Activated CD8-positive, alpha-beta memory T cell treated with anti-CD3 and anti-CD28 coated beads for 36 hours (primary cell): ENCODE measurements at regions not wholly inside any gene's neighbourhood (a gene's known extent, or its start where the extent isn't known, plus 50 kb on each side); places are given as distances from the start of the nearest gene placed in this dataset.

ENCODE experiments used
- CTCF ChIA-PET: fragments of 350-600 bp; sonication (Branson Sonifier 250); formaldehyde crosslinking; loops from one replicate; lab custom pipeline; 2021; ENCODE audit warnings: antibody characterized with exemption; lab: Charles Lee
- POLR2A ChIA-PET: fragments of 350-600 bp; sonication (Branson Sonifier 250); formaldehyde crosslinking; loops from one replicate; lab custom pipeline; 2021; ENCODE audit warnings: antibody characterized with exemption; lab: Charles Lee

- ChIA-PET CTCF (no interaction called here), POLR2A (no interaction called here)
Measured at GRCh38 chr4:112876316-112876715, 173.1 kb upstream of the ANK2 start.

GRCh38 chr4:112881842-112882241 is 167.6 kb upstream of the ANK2 start:
- POLR2A ChIA-PET = no interaction called here
- CTCF ChIA-PET = no interaction called here

DNA sequence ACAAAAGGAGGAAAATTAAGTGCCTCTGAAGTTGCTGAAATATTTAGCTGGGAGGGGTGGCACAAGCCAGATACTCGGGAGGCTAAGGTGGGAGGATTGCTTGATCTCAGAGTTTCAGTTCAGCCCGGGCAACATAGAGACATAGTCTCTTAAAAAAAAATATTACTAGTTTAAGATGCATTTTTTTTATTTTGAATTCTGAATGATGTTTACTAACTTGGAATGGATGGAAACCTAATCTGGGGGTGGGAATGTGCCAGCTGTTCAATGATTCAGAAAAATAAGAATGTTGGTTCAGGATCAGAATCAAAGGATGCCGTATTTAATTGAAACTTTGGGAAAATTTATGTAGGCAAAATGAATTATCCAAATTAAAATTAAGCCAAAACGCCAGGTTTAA is 167.2 kb upstream of the ANK2 start:
- ChIA-PET CTCF (no interaction called here), POLR2A (no interaction called here)

DNA sequence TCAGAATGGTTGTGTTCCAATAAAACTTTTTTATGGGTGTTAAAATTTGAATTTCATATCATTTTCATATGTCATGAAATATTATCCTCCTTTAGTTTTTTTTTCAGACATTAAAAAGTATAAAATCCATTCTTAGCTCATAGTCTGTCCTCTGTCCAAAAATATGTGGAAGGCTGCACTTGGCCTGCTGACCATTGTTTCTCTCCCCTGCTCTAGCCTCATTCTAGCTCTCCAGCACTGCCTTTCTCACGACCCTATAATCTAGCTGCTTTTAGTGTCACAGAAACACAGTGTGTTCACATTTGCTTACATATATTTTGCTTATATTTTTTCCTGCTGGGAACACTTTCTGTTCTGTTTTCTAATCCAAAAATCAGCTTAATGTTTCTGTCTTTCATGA is 165.0 kb upstream of the ANK2 start:
- CTCF ChIA-PET = no interaction called here
- POLR2A ChIA-PET = no interaction called here

DNA sequence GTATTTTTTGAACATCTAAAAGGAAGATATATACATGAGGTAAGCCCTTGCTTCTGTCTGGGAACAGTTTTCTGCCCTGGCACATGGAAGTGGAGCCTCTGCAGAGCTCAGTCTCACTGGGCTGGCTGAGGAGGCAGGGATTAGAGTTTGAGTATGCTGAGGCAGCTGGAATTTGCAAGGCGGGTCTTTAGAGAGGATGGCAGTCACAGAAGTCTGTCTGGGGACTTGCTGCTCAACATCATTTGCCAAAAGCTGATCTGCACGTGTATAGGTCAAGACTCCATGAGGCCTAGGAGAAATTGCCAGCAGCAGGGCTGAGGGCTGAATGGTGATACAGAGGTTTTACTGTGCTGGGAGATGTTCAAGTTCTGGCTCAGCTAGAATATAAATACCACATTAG is 163.6 kb upstream of the ANK2 start:
- ChIA-PET CTCF (no interaction called here), POLR2A (interaction anchor here (0.7 kb wide), 1 partner anchor 253 kb away, joined by 4 read pairs; no protein-coding TSS in a partner anchor)

DNA sequence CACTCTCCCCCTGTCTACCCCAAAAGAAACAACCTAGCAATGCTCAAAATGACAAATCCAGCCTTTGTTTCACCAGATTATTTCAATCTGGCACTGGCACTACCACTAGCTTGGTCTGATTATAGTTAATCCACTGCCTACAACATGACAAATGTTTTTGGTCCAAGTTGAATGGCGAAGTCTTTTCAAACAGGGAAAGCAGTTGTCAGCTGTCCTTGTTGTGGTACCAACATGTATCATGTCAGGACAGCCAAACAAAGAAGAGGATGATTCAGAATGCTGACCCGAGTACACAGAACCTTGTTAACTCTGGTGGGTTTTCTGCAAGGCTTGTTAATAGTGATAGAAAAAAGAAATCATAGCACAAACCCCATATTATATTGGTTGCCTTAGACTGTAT is 160.8 kb upstream of the ANK2 start:
- CTCF ChIA-PET = no interaction called here

DNA sequence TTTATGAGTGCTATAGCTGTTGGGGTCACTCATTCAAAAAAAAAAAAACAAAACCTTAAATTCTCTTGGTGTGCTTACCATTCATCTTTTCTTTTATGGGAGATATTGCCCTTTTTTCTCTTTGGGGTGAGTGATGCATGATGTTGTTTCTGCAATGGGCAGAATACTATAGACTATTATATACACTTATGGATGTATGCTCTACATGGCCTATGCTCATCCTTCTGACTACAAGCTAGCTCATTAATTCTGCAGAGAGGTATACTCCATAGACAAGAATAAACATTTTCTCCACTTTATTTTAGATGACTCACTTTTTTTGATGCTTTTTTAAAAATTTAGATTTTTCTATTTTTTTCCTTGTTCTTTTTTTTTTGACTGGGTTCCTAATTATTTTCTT is 160.3 kb upstream of the ANK2 start:
- POLR2A ChIA-PET = no interaction called here
- CTCF ChIA-PET = no interaction called here

More for the DNA sequence above, 160.8 kb upstream of the ANK2 start:
- POLR2A ChIA-PET = no interaction called here

DNA sequence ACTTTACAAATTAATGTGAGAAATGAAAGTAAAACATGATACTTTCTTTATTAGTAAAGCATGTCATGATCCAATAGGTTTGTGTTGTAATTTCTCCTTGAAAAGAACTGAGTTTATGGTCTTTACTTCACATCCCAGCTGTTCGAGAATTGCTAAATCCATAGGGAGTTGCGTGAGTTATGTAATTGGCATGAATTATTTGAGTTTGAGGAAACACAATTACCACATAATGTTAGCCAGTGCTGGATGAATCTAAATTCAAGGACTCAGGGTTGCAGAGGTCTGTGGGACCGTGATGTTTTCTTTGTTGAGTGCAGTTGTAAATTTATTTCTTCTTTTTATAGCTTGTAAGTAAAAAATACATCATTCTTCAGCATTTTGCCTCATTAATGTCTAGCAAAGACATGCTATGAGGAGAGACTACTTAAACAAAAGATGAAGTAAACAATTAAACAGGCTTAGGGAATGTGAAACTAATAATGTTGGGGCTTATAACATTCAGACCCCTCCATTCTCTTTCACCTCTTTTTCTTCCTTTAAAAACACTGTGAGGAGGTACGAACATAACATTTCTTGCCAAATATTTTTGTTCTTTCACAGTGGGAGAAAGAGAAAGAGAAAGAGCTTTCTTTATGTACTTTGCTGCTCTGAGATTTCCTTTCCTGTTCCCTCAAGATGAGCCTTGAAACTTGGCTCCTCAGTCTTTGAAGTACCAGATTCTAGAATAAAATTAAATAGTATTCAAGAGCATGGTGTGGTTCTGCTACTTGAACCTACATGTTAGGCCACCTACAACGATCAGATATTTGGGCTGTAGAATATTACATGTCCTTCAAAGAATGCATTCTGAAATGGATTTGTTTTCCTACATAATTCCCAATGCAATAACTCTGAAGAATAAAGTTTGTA is 159.6 kb upstream of the ANK2 start:
- CTCF ChIA-PET = no interaction called here

DNA sequence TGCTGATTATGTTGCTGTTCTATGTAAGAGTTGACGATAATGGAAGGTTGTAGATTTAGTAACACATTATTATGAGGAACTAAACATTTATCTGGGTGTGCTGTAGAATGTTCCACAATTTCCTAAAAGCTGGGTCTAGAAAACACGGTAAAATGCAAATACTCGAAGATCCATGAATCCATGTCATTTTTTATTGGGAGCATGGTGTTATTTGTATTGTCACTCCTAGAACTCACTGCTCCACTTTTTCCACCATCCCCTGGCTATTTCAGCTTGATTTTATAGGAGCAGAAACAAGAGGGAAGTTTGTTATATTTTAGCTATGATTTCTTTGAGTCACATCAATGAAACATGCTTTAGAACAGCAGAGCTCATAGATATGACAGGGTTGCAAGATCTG is 155.0 kb upstream of the ANK2 start:
- POLR2A ChIA-PET = no interaction called here
- CTCF ChIA-PET = no interaction called here

More for the DNA sequence above, 159.6 kb upstream of the ANK2 start:
- POLR2A ChIA-PET = no interaction called here

DNA sequence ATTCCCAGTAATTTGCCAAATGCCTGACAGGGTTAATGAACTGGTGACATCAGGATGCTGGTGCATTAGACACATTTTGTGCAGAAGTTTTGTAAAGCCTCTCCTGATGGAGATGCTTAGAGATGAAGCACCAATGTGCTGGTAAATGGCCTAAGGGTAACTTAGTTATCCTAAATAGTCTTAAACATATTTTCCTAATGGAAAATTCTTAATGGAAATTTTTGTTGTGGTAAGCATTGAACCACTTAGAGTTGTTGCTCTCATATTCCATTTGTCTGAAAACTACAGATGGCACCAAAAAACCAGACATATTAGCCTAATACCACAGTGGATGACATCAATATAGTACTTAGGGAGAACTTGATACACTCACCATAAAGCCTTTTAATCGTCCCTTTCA is 154.5 kb upstream of the ANK2 start:
- POLR2A ChIA-PET = no interaction called here

DNA sequence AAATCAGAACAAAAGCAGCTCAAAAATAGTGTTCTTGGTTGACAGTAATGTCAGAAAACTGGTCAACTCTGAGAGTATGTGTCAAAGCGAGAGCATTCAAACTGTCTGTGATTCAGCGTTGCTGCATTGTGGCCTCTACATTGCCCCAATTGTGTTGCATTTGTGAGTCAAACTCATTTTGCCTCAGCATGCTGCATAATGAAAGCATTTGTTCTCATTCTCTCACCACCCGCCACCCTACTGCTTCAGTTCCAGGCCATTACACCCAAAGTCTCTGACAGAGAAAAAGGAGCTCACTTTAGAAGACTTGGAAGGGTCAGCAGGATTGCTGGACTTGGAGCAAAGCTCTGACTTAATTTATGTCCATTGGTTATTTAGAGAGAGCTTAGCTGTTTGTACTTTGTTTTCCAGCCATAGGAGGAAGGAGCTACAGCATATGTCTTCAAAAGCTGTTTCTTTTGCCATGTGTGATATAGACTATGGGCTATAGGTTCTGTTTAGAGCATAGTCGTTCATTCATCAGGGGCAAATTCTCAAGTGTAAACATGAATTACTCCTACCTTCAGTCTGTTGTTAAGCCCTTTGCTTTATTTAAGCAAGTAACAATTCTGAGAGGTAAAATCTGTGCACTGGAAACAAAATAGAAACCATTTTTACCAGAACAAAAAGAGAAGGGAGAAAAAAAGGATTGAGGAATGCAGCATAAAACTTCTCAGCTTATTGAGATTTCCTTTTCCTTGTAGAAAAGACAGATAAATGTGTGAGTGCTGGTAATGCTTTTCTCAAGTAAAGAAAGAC is 153.4 kb upstream of the ANK2 start:
- ChIA-PET CTCF (no interaction called here), POLR2A (interaction anchor here (0.6 kb wide), 1 partner anchor 160 kb away, joined by 4 read pairs; no protein-coding TSS in a partner anchor)

More for the DNA sequence above, 154.5 kb upstream of the ANK2 start:
- CTCF ChIA-PET = no interaction called here

GRCh38 chr4:112896609-112897190 is 152.8 kb upstream of the ANK2 start:
- POLR2A ChIA-PET = no interaction called here
- CTCF ChIA-PET = no interaction called here

- POLR2A ChIA-PET = no interaction called here
- CTCF ChIA-PET = no interaction called here
Measured at GRCh38 chr4:112897543-112897942, 151.9 kb upstream of the ANK2 start.

DNA sequence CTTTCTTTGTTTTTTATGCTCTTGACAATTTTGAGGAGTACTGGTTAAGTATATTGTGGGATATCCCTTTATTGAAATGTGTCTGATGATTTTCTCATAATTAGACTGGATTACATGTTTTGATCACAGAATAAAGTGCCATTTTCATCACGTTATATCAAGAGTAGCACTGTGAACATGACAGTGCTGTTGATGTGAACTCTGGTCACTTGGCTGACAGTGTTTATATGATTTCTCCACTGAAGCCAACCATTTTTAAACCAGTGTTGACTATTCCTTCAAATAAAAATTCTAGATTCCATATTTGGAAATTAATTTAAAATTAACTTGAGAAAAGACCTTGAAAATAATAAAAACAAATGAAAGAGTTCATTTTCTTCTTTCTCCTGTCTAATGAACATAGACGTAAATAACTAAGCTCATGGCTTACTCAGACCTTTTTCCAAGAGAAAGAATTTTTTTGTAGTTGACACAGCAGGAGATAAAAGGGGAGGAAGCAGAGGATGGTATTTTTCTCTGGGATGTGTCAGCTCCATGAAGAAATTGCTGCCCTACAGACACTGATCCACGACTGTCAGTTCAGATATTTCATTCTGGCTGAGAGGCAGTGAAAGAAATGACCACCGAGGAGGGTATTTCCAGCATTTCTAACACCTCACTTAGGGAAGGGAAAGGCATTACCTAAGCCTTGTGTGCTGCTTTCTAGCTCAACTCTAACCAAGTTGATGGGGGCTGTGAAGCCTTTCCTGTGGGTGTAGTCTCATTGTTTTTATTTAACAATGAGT is 150.9 kb upstream of the ANK2 start:
- POLR2A ChIA-PET = no interaction called here
- CTCF ChIA-PET = no interaction called here

DNA sequence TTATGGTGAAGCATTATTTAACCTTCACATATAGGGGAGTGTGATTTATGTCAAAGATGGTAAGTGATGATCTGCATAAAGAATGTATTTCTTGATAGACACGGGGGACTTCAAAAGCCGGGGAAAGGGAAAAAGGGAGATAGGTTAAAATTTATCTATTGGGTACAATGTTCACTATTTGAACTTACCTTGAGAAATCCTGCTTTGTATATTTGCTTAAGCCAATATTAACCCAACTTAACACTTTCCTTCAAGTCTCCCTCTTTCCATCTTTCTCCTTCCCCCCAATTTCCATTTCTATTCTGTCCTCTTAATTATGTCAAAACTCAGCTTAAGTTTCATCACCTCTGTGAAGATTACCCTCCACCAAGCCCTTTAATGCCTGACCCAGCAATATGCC is 149.0 kb upstream of the ANK2 start:
- ChIA-PET POLR2A (no interaction called here), CTCF (no interaction called here)

DNA sequence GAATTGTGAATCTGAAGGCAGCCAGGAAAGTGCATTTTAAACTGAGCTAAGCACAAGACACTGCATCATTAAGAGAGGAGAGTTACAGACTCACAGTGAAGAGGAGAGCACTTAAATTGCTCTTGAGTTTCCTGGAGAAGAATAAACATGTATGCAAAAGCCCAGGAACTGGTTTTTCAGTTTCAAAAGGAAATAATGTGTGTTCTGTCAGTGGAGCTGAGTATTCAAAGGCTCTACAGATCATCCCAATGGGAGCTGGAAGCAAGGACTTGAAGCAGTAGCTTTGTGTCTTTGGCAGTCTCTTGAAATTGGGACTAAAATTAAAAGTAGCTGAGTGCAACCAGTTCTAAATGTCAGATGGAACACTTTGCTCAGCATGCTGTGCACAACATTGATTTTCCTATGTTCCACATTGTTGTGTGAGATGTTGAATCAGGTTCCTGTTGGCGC is 147.5 kb upstream of the ANK2 start:
- ChIA-PET POLR2A (interaction anchor here (0.7 kb wide), 1 partner anchor 1723 kb away, joined by 5 read pairs; no protein-coding TSS in a partner anchor), CTCF (no interaction called here)

- ChIA-PET POLR2A (no interaction called here), CTCF (no interaction called here)
Measured at GRCh38 chr4:112905728-112906127, 143.7 kb upstream of the ANK2 start.

- CTCF ChIA-PET = no interaction called here
- POLR2A ChIA-PET = no interaction called here
Measured at GRCh38 chr4:112908511-112908910, 140.9 kb upstream of the ANK2 start.

DNA sequence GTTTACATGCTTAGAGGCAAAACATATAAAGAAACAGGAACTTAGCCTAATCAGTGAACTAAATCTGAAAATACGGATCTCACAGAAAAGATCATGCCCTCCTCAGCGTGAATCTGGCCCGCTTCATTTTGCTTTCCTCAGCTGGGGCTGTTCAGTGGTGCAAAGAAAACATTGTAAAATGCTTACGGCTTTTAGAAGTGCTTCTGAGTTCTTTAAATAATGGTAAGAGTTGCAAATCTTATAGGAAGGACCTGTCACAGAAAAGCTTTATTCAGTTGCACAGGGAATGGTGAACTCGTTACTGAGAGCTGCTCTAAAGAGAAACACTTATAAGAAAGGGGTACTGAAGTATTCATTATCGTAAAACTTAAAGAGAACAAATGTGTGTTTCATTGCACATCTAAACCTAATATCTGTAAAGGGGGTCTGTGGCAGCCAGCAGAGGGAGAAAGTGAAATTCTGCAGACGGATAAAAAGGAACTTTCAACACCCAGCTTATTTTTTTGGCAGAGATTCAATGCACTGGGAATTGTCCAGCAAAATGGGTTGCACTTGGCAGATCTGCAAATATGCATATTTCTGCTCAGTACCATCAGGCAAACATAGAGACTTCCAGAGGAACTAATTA is 139.2 kb upstream of the ANK2 start:
- CTCF ChIA-PET = interaction anchor here (0.6 kb wide), 1 partner anchor 186 kb away, joined by 3 read pairs; no protein-coding TSS in a partner anchor
- POLR2A ChIA-PET = no interaction called here
